Liver (tissue), 7 donors: ENCODE measurements at regions not wholly inside any gene's neighbourhood (a gene's known extent, or its start where the extent isn't known, plus 50 kb on each side); places are given as distances from the start of the nearest gene placed in this dataset.

Experiments used
- DNase-seq: peaks from one replicate; pipeline ENCODE4 v3.0.0-alpha.2; 2017; ENCODE audit warnings: low spot score
- H3K27ac ChIP-seq, 2 donors: one replicate each; pipeline ENCODE4 v1.7.0; 2013; ENCODE audit warnings: inconsistent platforms in 2 of 2, low read length in 2 of 2, control low read depth in 1 of 2, low read depth in 1 of 2, mild to moderate bottlenecking in 1 of 2
- H3K27me3 ChIP-seq, 4 donors: one replicate each; pipeline versions ENCODE4 v1.6.1 to v1.7.0; 2013; ENCODE audit warnings: low read length in 3 of 4, inconsistent platforms in 1 of 4, mild to moderate bottlenecking in 1 of 4, moderate library complexity in 1 of 4; ENCODE audit not compliant: control insufficient read depth in 4 of 4, insufficient read depth in 4 of 4
- H3K36me3 ChIP-seq, 4 donors: one replicate each; pipeline versions ENCODE4 v1.6.1 to v1.7.0; 2013; ENCODE audit warnings: low read length in 3 of 4, mild to moderate bottlenecking in 3 of 4, low read depth in 1 of 4, moderate library complexity in 1 of 4; ENCODE audit not compliant: control insufficient read depth in 4 of 4, insufficient read depth in 3 of 4
- H3K4me1 ChIP-seq, 4 donors: one replicate each; pipeline versions ENCODE4 v1.6.1 to v1.7.0; 2013; ENCODE audit warnings: low read length in 3 of 4, mild to moderate bottlenecking in 3 of 4, moderate library complexity in 1 of 4; ENCODE audit not compliant: control insufficient read depth in 4 of 4, insufficient read depth in 4 of 4
- H3K4me3 ChIP-seq, 3 donors: one replicate each; pipeline versions ENCODE4 v1.6.1 to v1.7.0; 2013; ENCODE audit warnings: low read length in 3 of 3, control low read depth in 1 of 3, low read depth in 1 of 3, mild to moderate bottlenecking in 1 of 3
- H3K9ac ChIP-seq, 2 donors: one replicate each; pipeline ENCODE4 v1.7.0; 2013; ENCODE audit warnings: low read length in 2 of 2, mild to moderate bottlenecking in 2 of 2, moderate library complexity in 2 of 2, control low read depth in 1 of 2, low read depth in 1 of 2
- H3K9me3 ChIP-seq, 4 donors: one replicate each; pipeline versions ENCODE4 v1.6.1 to v1.7.0; 2013; ENCODE audit warnings: low read length in 3 of 4; ENCODE audit not compliant: control insufficient read depth in 4 of 4
- FOXA1 ChIP-seq: IDR thresholded peaks from 2 replicates; pipeline ENCODE4 v1.6.1; 2016; ENCODE audit warnings: antibody characterized with exemption
- FOXA2 ChIP-seq: IDR thresholded peaks from 2 replicates; pipeline ENCODE4 v1.6.1; 2016; ENCODE audit warnings: antibody characterized with exemption
- GABPA ChIP-seq, 2 donors: IDR thresholded peaks in 1 of 2; conservative IDR thresholded peaks in 1 of 2; 2 replicates each; pipeline ENCODE4 v1.6.1; 2016; ENCODE audit warnings: antibody characterized with exemption in 2 of 2, mild to moderate bottlenecking in 1 of 2, moderate library complexity in 1 of 2
- HNF4A ChIP-seq, 2 donors: conservative IDR thresholded peaks; 2 replicates each; pipeline ENCODE4 v1.6.1; 2016; ENCODE audit warnings: antibody characterized with exemption in 2 of 2, mild to moderate bottlenecking in 2 of 2
- HNF4G ChIP-seq: IDR thresholded peaks from 2 replicates; pipeline ENCODE4 v1.6.1; 2016; ENCODE audit warnings: antibody characterized with exemption
- JUND ChIP-seq, 2 donors: IDR thresholded peaks; 2 replicates each; pipeline ENCODE4 v1.6.1; 2016; ENCODE audit warnings: antibody characterized with exemption in 2 of 2
- NR2F2 ChIP-seq: IDR thresholded peaks from 2 replicates; pipeline ENCODE4 v1.6.1; 2016; ENCODE audit warnings: antibody characterized with exemption
- RAD21 ChIP-seq, 2 donors: IDR thresholded peaks; 2 replicates each; pipeline ENCODE4 v1.6.1; 2016; ENCODE audit warnings: antibody characterized with exemption in 2 of 2, mild to moderate bottlenecking in 2 of 2
- RXRA ChIP-seq, 2 donors: IDR thresholded peaks; 2 replicates each; pipeline ENCODE4 v1.6.1; 2017 to 2018; ENCODE audit warnings: antibody characterized with exemption in 2 of 2, mild to moderate bottlenecking in 1 of 2
- SP1 ChIP-seq: IDR thresholded peaks from 2 replicates; pipeline ENCODE4 v1.6.1; 2018; ENCODE audit warnings: antibody characterized with exemption, mild to moderate bottlenecking
- TAF1 ChIP-seq: conservative IDR thresholded peaks from 2 replicates; pipeline ENCODE4 v1.6.1; 2016; ENCODE audit warnings: antibody characterized with exemption, mild to moderate bottlenecking
- YY1 ChIP-seq: IDR thresholded peaks from 2 replicates; pipeline ENCODE4 v1.6.1; 2016; ENCODE audit warnings: antibody characterized with exemption, mild to moderate bottlenecking
- WGBS: extraction: QIAGEN DNeasy Blood & Tissue Kit; methylation state at CpG from one replicate; pipeline ENCODE4 v1.1.7; 2013; 5-methylcytosine and 5-hydroxymethylcytosine counted together
- TF ChIP-seq, protein P1 (sequence below): IDR thresholded peaks from 2 replicates; pipeline ENCODE4 v1.6.1; 2016; ENCODE audit warnings: antibody characterized with exemption
- TF ChIP-seq, protein P2 (sequence below): IDR thresholded peaks from 2 replicates; pipeline ENCODE4 v1.6.1; 2016; ENCODE audit warnings: antibody characterized with exemption
- TF ChIP-seq, protein P3 (sequence below): IDR thresholded peaks from 2 replicates; pipeline ENCODE4 v1.6.1; 2016; ENCODE audit warnings: antibody characterized with exemption, mild to moderate bottlenecking
- donor health status: healthy.
- donor health status: healthy.
- donor health status: healthy.
- donor health status: healthy.

DNA sequence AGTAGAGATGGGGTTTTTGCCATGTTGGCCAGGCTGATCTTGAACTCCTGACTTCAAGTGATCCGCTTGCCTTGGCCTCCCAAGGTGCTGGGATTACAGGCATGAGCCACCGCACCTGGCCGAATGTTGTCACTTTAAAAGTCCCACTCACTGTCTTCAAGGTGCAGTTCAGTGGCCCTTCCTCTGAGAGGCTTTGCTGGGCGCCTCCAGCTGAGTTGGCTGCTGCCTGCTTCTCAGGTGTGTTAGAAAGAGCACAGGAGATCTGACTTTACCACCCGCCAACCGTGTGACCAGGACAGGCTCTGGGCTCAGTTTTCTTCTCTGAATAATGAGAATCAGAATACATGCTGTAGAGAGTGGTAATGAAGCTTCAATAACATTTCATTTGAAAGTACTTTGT lies 207.4 kb downstream of the CEP135 start:
- 88% methylated on average over 6 of the region's 6 CpGs for WGBS
- no peaks in the 10 kb centered on the region for H3K4me1 ChIP-seq
- no peak overlapping the region for H3K4me3 ChIP-seq
- no peak overlapping the region for H3K9ac ChIP-seq
- H3K36me3 ChIP-seq: no peaks in the 10 kb centered on the region
- no peaks in the 10 kb centered on the region for H3K27me3 ChIP-seq
- H3K27ac ChIP-seq: no peak overlapping the region
- no peak for DNase-seq
- TF ChIP-seq FOXA1: no peak
- H3K9me3 ChIP-seq: no peaks in the 10 kb centered on the region

DNA sequence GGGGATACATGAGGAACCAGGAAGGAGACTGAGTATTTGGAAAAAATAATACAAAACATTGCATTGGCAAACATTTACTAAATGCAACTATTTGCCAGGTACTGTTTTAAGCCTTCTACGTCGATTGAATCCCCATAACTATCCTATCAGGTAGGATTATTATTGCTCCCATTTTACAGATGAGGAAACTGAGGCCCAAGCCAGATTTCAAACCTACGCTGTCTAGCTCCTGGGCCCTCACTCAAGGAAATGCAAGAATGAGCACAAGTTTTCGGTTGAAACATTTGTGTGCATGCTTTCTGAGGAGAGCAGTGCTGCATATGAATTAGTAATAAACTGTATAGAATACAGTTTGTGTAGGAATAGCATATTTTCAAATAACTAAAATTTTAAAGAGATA lies 206.7 kb downstream of the CEP135 start:
- no peaks in the 10 kb centered on the region for H3K36me3 ChIP-seq
- no peak overlapping the region for H3K9ac ChIP-seq
- H3K9me3 ChIP-seq: no peaks in the 10 kb centered on the region
- H3K4me1 ChIP-seq: no peaks in the 10 kb centered on the region
- no peak for DNase-seq
- H3K27ac ChIP-seq: no peak overlapping the region
- WGBS: 97% methylated on average over 4 of the region's 4 CpGs
- TF ChIP-seq, protein P1, sequence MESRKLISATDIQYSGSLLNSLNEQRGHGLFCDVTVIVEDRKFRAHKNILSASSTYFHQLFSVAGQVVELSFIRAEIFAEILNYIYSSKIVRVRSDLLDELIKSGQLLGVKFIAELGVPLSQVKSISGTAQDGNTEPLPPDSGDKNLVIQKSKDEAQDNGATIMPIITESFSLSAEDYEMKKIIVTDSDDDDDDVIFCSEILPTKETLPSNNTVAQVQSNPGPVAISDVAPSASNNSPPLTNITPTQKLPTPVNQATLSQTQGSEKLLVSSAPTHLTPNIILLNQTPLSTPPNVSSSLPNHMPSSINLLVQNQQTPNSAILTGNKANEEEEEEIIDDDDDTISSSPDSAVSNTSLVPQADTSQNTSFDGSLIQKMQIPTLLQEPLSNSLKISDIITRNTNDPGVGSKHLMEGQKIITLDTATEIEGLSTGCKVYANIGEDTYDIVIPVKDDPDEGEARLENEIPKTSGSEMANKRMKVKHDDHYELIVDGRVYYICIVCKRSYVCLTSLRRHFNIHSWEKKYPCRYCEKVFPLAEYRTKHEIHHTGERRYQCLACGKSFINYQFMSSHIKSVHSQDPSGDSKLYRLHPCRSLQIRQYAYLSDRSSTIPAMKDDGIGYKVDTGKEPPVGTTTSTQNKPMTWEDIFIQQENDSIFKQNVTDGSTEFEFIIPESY: no peak
- no peak for TF ChIP-seq FOXA1
- no peak for TF ChIP-seq RXRA (IDR thresholded peaks at IDR 0.05)
- TF ChIP-seq YY1: no peak
- no peak for TF ChIP-seq SP1
- no peak for TF ChIP-seq JUND (IDR thresholded peaks at IDR 0.05)
- TF ChIP-seq, protein P2, sequence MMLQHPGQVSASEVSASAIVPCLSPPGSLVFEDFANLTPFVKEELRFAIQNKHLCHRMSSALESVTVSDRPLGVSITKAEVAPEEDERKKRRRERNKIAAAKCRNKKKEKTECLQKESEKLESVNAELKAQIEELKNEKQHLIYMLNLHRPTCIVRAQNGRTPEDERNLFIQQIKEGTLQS: no peak
- no peak for TF ChIP-seq GABPA (IDR thresholded peaks at IDR 0.05 in 1 of 2, conservative IDR thresholded peaks at IDR 0.05 in 1 of 2)
- no peak for TF ChIP-seq HNF4G
- TF ChIP-seq NR2F2: no peak
- no peak for TF ChIP-seq TAF1
- TF ChIP-seq FOXA2: no peak
- TF ChIP-seq RAD21 (IDR thresholded peaks at IDR 0.05): no peak
- TF ChIP-seq HNF4A (conservative IDR thresholded peaks at IDR 0.05): no peak
- H3K27me3 ChIP-seq: no peaks in the 10 kb centered on the region
- H3K4me3 ChIP-seq: no peak overlapping the region

DNA sequence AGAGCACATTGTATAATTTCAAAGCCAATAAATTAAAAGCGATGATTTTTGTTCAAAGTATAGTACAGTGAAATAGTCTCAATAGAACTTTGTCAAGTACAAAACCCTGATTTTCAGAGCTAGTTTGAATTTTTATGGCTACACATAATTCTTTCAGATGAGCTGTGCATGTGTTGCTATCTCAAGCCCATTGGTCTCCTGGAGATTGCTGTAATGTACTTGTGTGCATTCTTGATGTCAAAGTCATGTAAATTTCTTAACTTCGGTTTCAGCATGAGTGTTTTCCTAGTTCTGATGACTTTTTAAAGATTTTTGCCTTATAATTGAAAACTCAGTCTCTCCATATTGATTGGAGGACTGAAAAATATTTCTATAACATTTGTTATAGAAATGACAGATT lies 200.8 kb downstream of the CEP135 start:
- no peaks in the 10 kb centered on the region for H3K4me1 ChIP-seq
- no peak for DNase-seq
- H3K9ac ChIP-seq: no peak overlapping the region
- H3K36me3 ChIP-seq: no peaks in the 10 kb centered on the region
- no peaks in the 10 kb centered on the region for H3K27me3 ChIP-seq
- H3K27ac ChIP-seq: no peak overlapping the region
- no peak for TF ChIP-seq NR2F2
- H3K4me3 ChIP-seq: no peak overlapping the region
- WGBS: 78% methylated on average over 2 of the region's 2 CpGs
- no peaks in the 10 kb centered on the region for H3K9me3 ChIP-seq

DNA sequence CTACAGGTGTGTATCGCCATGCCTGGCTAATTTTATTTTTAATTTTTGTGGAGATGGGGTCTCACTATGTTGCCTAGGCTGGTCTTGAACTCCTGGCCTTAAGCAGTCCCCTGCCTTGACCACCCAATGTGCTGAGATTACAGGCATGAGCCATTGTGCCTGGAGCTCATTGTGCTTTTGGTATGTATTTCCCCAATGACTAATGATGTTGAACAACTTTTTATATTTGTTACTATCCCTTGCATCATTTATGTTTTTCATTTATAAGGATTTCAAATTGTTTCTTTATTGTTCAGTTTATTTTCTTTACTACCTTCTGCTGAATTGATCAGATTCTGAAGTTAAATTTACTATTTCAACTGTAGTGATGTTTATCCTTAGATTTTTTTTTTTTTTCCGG lies 199.7 kb downstream of the CEP135 start:
- Histone ChIP-seq H3K9ac (no peak overlapping the region), H3K27me3 (no peaks in the 10 kb centered on the region), H3K36me3 (no peaks in the 10 kb centered on the region), H3K4me3 (no peak overlapping the region), H3K9me3 (no peaks in the 10 kb centered on the region), H3K4me1 (no peaks in the 10 kb centered on the region), H3K27ac (no peak overlapping the region)
- 95% methylated on average over 2 of the region's 2 CpGs for WGBS
- DNase-seq: no peak
- TF ChIP-seq, protein P3, sequence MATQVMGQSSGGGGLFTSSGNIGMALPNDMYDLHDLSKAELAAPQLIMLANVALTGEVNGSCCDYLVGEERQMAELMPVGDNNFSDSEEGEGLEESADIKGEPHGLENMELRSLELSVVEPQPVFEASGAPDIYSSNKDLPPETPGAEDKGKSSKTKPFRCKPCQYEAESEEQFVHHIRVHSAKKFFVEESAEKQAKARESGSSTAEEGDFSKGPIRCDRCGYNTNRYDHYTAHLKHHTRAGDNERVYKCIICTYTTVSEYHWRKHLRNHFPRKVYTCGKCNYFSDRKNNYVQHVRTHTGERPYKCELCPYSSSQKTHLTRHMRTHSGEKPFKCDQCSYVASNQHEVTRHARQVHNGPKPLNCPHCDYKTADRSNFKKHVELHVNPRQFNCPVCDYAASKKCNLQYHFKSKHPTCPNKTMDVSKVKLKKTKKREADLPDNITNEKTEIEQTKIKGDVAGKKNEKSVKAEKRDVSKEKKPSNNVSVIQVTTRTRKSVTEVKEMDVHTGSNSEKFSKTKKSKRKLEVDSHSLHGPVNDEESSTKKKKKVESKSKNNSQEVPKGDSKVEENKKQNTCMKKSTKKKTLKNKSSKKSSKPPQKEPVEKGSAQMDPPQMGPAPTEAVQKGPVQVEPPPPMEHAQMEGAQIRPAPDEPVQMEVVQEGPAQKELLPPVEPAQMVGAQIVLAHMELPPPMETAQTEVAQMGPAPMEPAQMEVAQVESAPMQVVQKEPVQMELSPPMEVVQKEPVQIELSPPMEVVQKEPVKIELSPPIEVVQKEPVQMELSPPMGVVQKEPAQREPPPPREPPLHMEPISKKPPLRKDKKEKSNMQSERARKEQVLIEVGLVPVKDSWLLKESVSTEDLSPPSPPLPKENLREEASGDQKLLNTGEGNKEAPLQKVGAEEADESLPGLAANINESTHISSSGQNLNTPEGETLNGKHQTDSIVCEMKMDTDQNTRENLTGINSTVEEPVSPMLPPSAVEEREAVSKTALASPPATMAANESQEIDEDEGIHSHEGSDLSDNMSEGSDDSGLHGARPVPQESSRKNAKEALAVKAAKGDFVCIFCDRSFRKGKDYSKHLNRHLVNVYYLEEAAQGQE: no peak
- TF ChIP-seq YY1: no peak
- no peak for TF ChIP-seq JUND (IDR thresholded peaks at IDR 0.05)
- no peak for TF ChIP-seq RXRA (IDR thresholded peaks at IDR 0.05)
- TF ChIP-seq TAF1: no peak
- TF ChIP-seq, protein P1: no peak
